HL-60/S4 treated with retinoic acid at 250 ng/mL for 4 days and 3 days (cell line): ENCODE measurements at regions not wholly inside any gene's neighbourhood (a gene's known extent, or its start where the extent isn't known, plus 50 kb on each side); places are given as distances from the start of the nearest gene placed in this dataset.

Experiments
- in situ Hi-C: fragments of 300-500 bp; cut with MboI; formaldehyde crosslinking; loops from 2 replicates; pipeline ENCODE4 v1.7.0; 2022; ENCODE audit warnings: low sequenced_read_pairs

DNA sequence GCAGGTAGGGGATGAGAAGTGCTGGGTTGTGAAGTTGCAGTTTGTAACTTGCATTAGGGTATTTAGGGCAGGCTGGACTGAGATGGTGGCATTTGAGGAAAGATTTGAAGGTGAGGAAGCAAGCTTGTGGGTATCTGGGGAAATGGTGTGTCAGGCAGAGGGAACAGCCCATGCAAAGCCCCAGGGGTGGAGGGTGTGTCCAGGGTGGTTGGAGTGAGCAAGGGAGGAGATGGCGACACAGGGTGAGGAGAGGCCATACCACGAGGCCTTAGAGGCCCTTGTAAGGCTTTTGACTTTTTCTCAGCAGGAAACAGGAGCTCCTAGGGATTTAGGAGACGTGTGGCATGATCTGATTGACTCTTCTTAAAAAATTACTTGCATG, 136.9 kb downstream of the NUAK1 start:
- in situ Hi-C loops: no loop called here

GRCh38 chr12:106003297-106003696, 135.5 kb downstream of the NUAK1 start:
- in situ Hi-C loops: no loop called here

- in situ Hi-C loops: no loop called here
Measured at GRCh38 chr12:106004289-106004688, 134.5 kb downstream of the NUAK1 start.

- in situ Hi-C loops: no loop called here
Measured at GRCh38 chr12:106006382-106006781, 132.4 kb downstream of the NUAK1 start.

- in situ Hi-C loops: no loop called here
Measured at GRCh38 chr12:106006940-106007339, 131.8 kb downstream of the NUAK1 start.

- in situ Hi-C loops: no loop called here
Measured at GRCh38 chr12:106010741-106011140, 128.0 kb downstream of the NUAK1 start.
